IPS DF 6.9 (cell line): ENCODE measurements at regions not wholly inside any gene's neighbourhood (a gene's known extent, or its start where the extent isn't known, plus 50 kb on each side); places are given as distances from the start of the nearest gene placed in this dataset.

Experiments used
- DNase-seq: peaks from one replicate; pipeline ENCODE4 v3.0.0-alpha.2; 2013; ENCODE audit warnings: low read depth, low spot score
- H3K27ac ChIP-seq: one replicate; pipeline ENCODE4 v1.5.1; 2013; ENCODE audit warnings: low read length, control low read depth
- H3K27me3 ChIP-seq: 2 replicates; pipeline ENCODE4 v1.6.1; 2013; ENCODE audit warnings: mild to moderate bottlenecking, low read length; ENCODE audit not compliant: control insufficient read depth, insufficient read depth
- H3K36me3 ChIP-seq: 2 replicates; pipeline ENCODE4 v1.6.1; 2013; ENCODE audit warnings: low read length; ENCODE audit not compliant: control insufficient read depth, insufficient read depth
- H3K4me1 ChIP-seq: 2 replicates; pipeline ENCODE4 v1.6.1; 2013; ENCODE audit warnings: low read length; ENCODE audit not compliant: control insufficient read depth, insufficient read depth
- H3K4me3 ChIP-seq: 2 replicates; pipeline ENCODE4 v1.5.1; 2013; ENCODE audit warnings: mild to moderate bottlenecking, low read length
- H3K9me3 ChIP-seq: 2 replicates; pipeline ENCODE4 v1.6.1; 2013; ENCODE audit warnings: low read length, inconsistent platforms; ENCODE audit not compliant: control insufficient read depth, insufficient read depth
- WGBS: extraction: QIAGEN DNeasy Blood & Tissue Kit; methylation state at CpG from one replicate; pipeline ENCODE4 v1.1.7; 2013; ENCODE audit warnings: mixed read lengths, missing lambda C conversion rate; ENCODE audit not compliant: insufficient read length, insufficient coverage; 5-methylcytosine and 5-hydroxymethylcytosine counted together

DNA sequence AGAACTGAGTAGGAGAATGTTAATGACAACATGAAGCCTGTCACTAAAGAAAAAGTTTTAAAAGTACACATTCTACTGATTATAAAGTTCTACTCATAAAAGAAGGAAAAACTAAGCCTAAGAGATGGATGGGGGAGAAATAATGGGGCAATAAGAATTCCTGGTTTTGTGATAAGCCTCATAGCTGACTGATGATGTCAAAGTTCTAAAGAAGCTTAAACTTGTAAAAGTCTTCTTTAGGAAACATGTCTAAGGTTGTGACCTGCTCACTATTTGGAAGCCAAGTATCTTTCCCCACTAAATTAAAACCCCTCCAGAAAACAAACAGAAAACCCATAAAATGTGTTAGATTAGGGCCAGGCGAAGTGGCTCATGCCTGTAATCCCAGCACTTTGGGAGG, 232.9 kb upstream of the GIMD1 start:
- no peak for DNase-seq
- H3K27me3 ChIP-seq = no peaks in the 10 kb centered on the region
- H3K9me3 ChIP-seq = no peaks in the 10 kb centered on the region
- H3K27ac ChIP-seq = no peak overlapping the region
- H3K4me1 ChIP-seq = no peaks in the 10 kb centered on the region
- WGBS = no CpG with 5 or more reads among the region's 1 CpG
- H3K36me3 ChIP-seq = 0 out of 2 replicates have a peak, but pooled peaks cover 3% of the 10 kb centered on the region
- no peak overlapping the region for H3K4me3 ChIP-seq

DNA sequence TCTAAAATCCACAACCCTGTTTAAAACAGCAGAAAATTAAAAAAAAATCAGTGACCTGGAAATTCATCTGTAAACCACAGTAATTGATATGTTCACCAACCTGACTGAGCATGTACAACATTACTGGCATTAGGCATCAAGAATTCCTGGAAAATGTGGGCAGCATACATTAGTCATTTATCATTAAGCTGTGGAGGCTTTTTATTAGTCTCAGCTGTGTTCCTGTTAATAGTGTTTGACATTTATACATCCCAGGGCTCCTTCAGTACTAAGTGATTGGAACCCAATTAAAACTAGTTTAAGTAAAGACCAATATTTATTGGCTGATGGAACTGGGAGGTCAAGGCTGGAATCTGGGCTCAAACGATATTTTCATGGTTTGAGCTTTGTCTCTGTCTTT, 227.3 kb upstream of the GIMD1 start:
- no peak for DNase-seq
- H3K9me3 ChIP-seq = no peaks in the 10 kb centered on the region
- WGBS = no CpG with 5 or more reads among the region's 1 CpG
- no peaks in the 10 kb centered on the region for H3K36me3 ChIP-seq
- H3K27me3 ChIP-seq = no peaks in the 10 kb centered on the region
- H3K4me3 ChIP-seq = no peak overlapping the region
- H3K4me1 ChIP-seq = no peaks in the 10 kb centered on the region
- no peak overlapping the region for H3K27ac ChIP-seq

DNA sequence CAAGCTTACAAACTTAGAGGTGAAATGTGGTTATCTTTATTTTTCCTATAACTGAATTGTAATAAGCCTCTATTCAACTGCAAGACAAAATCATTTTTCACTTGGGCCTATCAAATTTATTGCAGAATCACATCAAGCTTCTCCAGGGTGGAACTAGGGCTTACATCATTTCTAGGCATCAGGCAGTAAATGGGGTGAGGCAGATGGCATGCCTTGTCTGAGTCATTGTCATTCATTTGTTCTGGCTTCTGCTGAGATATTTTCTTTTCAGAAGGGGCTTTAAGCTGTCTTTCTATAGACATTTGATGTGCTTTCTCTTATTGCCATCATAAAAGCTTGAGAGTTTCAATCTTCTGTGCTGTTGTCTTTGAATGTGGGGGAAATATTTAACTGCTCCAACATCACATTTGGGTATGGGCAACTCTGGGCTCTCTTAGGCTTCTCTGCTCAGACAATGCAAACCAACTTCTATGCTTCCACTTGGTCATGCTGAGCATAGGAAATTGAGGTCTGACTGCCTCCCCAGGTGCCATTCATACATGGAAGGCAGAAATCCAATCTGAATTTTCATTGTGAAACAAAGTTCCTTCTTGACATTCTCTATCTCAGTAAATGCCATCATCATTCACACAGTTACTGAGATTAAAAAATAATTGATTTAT, 225.8 kb upstream of the GIMD1 start:
- no peaks in the 10 kb centered on the region for H3K4me1 ChIP-seq
- H3K36me3 ChIP-seq = no peaks in the 10 kb centered on the region
- no peak overlapping the region for H3K27ac ChIP-seq
- H3K27me3 ChIP-seq = no peaks in the 10 kb centered on the region
- DNase-seq = no peak
- H3K9me3 ChIP-seq = no peaks in the 10 kb centered on the region
- no peak overlapping the region for H3K4me3 ChIP-seq

DNA sequence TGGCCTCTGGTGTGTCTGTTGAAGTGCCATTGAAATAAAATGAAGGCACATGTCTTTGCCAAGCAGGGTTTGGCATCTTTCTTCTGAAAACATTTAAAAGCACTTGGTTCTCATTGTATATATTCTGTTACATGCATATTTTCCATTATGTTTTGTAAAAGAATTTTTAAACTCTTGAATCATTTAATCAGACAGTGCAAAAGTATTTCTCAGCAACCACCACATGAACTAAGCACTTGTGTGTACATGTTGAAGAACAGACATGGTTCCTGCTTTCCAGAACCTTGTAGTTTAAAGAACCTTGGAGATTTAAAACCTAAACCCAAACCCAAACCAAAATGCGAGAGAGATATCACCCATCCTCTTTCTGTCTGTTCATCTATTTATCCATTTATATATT, 220.3 kb upstream of the GIMD1 start:
- Histone ChIP-seq H3K4me3 (no peak overlapping the region), H3K27ac (no peak overlapping the region), H3K27me3 (no peaks in the 10 kb centered on the region), H3K9me3 (no peaks in the 10 kb centered on the region), H3K36me3 (no peaks in the 10 kb centered on the region), H3K4me1 (no peaks in the 10 kb centered on the region)
- no peak for DNase-seq
- WGBS = no CpG with 5 or more reads among the region's 1 CpG

DNA sequence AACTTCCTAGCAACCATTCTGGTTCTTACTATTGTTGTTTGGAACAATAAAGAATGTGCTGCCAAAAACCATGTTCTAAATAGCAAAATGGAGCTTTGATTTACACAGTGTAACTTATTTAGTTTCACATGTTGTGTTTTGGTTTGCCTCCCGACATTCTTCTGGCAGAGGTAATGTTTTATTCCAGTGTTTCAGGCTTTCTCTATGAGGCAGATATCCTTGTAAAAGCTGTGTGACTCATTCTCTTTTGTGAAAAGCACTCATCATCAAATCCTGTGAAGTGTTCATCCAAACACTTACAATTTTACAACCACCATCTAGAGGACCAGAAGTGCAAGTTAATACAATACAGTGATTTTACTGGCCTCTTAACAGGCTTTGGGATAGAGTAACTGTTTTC, 219.0 kb upstream of the GIMD1 start:
- Histone ChIP-seq H3K27me3 (no peaks in the 10 kb centered on the region), H3K4me1 (no peaks in the 10 kb centered on the region), H3K36me3 (no peaks in the 10 kb centered on the region), H3K27ac (no peak overlapping the region), H3K4me3 (no peak overlapping the region), H3K9me3 (no peaks in the 10 kb centered on the region)
- no CpG with 5 or more reads among the region's 1 CpG for WGBS
- DNase-seq = no peak

DNA sequence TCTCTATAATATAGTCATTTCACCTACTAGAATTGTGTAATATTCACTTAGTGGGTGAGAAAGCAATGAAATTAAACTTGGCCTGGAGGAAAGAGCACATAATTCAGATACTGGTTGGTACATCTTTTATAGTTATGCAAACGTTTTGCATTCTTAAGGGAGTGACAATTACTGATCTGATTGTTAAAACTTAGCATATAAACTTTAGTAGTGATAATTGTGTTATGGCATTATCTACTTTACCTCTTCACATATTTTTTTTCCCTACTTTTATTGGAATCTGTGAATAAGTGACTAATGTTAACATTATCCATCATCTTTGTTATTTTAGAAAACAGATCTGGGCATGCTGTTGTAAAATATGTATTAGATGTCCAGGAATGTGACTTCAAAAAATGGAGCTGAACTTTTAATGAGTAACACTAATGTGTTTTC, 217.4 kb upstream of the GIMD1 start:
- no CpG with 5 or more reads among the region's 1 CpG for WGBS

GRCh38 chr4:106584337-106584989, 215.9 kb upstream of the GIMD1 start:
- Histone ChIP-seq H3K9me3 (no peaks in the 10 kb centered on the region), H3K27me3 (no peaks in the 10 kb centered on the region), H3K4me1 (no peaks in the 10 kb centered on the region), H3K4me3 (no peak overlapping the region), H3K27ac (no peak overlapping the region), H3K36me3 (no peaks in the 10 kb centered on the region)
- DNase-seq = no peak

More for the DNA sequence above, 217.4 kb upstream of the GIMD1 start:
- H3K4me3 ChIP-seq = no peak overlapping the region
- no peak for DNase-seq
- H3K4me1 ChIP-seq = no peaks in the 10 kb centered on the region
- no peaks in the 10 kb centered on the region for H3K9me3 ChIP-seq
- no peaks in the 10 kb centered on the region for H3K27me3 ChIP-seq
- no peak overlapping the region for H3K27ac ChIP-seq
- no peaks in the 10 kb centered on the region for H3K36me3 ChIP-seq

DNA sequence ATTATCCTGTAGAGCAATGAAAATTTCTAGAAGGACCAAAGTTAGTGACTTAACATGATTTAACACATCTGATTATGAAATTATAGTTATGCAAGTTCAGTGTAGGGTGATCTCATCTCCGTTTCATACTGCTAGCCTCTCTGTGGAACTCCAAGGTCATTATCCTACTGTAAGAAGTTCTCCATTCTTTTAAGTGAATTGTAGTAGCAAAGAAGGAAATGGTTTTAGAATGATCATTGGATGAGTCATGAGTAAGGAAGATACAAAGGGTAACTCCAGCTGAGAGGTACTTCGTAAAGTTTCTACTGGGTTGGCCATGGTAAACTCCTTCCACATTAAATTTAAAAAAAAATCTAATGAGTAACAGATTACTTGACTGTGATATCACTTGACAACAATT, 215.0 kb upstream of the GIMD1 start:
- Histone ChIP-seq H3K4me1 (no peaks in the 10 kb centered on the region), H3K4me3 (no peak overlapping the region)

DNA sequence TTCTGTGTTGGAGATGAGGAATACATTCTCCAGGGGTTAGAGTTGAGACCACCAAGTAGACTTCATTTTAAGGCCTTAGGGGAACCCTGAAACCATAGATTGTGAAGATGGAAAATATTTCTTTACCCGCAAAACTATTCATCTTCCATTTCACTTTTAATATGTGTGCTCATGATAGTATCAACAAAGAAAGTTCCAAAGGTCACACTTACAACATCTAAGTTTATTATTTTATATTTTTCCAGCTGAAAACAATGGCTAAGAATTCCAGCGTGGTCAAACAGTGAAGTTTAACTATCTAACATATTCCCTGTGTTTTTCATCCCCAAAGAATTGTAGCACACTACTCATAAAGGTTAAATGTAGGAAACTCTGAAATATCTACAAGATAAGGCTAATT, 214.5 kb upstream of the GIMD1 start:
- H3K27ac ChIP-seq = no peak overlapping the region
- H3K4me1 ChIP-seq = no peaks in the 10 kb centered on the region
- no peak overlapping the region for H3K4me3 ChIP-seq
- H3K9me3 ChIP-seq = no peaks in the 10 kb centered on the region
- WGBS = no CpG with 5 or more reads among the region's 2 CpGs
- no peaks in the 10 kb centered on the region for H3K36me3 ChIP-seq
- H3K27me3 ChIP-seq = no peaks in the 10 kb centered on the region
- DNase-seq = no peak

More for the DNA sequence above, 215.0 kb upstream of the GIMD1 start:
- WGBS = no CpG with 5 or more reads among the region's 2 CpGs
- no peaks in the 10 kb centered on the region for H3K36me3 ChIP-seq
- DNase-seq = no peak
- H3K27ac ChIP-seq = no peak overlapping the region
- no peaks in the 10 kb centered on the region for H3K9me3 ChIP-seq
- no peaks in the 10 kb centered on the region for H3K27me3 ChIP-seq

- H3K9me3 ChIP-seq = no peaks in the 10 kb centered on the region
- H3K36me3 ChIP-seq = no peaks in the 10 kb centered on the region
- H3K4me3 ChIP-seq = no peak overlapping the region
- no peak overlapping the region for H3K27ac ChIP-seq
- H3K27me3 ChIP-seq = no peaks in the 10 kb centered on the region
- H3K4me1 ChIP-seq = no peaks in the 10 kb centered on the region
- no peak for DNase-seq
Measured at GRCh38 chr4:106582103-106582502, 213.5 kb upstream of the GIMD1 start.

DNA sequence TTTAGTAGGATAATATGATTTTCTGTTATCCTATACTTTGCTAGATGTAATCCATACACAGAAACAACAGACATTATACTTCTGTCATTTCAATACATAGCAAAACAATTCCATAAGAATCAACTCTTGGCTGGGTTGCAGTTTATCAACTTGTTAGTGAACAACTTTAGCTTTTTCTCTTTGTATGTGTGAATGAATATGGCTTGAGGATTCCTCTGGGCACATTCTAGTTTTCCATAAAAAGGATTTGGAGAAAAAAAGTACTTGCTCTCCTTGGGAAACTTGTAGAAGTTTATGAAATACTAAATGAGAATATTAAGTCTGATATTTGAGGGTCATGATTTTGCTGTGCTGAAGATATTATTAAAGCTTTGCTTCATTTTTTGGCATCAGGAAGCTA, 210.7 kb upstream of the GIMD1 start:
- H3K27me3 ChIP-seq = no peaks in the 10 kb centered on the region
- H3K36me3 ChIP-seq = no peaks in the 10 kb centered on the region
- DNase-seq = no peak
- H3K27ac ChIP-seq = no peak overlapping the region
- H3K4me1 ChIP-seq = no peaks in the 10 kb centered on the region
- no peaks in the 10 kb centered on the region for H3K9me3 ChIP-seq
- H3K4me3 ChIP-seq = no peak overlapping the region
